IPS DF 6.9 (cell line): ENCODE measurements at regions not wholly inside any gene's neighbourhood (a gene's known extent, or its start where the extent isn't known, plus 50 kb on each side); places are given as distances from the start of the nearest gene placed in this dataset.

Source experiments
- DNase-seq: peaks from one replicate; pipeline ENCODE4 v3.0.0-alpha.2; 2013; ENCODE audit warnings: low read depth, low spot score
- H3K27ac ChIP-seq: one replicate; pipeline ENCODE4 v1.5.1; 2013; ENCODE audit warnings: low read length, control low read depth
- H3K27me3 ChIP-seq: 2 replicates; pipeline ENCODE4 v1.6.1; 2013; ENCODE audit warnings: mild to moderate bottlenecking, low read length; ENCODE audit not compliant: control insufficient read depth, insufficient read depth
- H3K36me3 ChIP-seq: 2 replicates; pipeline ENCODE4 v1.6.1; 2013; ENCODE audit warnings: low read length; ENCODE audit not compliant: control insufficient read depth, insufficient read depth
- H3K4me1 ChIP-seq: 2 replicates; pipeline ENCODE4 v1.6.1; 2013; ENCODE audit warnings: low read length; ENCODE audit not compliant: control insufficient read depth, insufficient read depth
- H3K4me3 ChIP-seq: 2 replicates; pipeline ENCODE4 v1.5.1; 2013; ENCODE audit warnings: mild to moderate bottlenecking, low read length
- H3K9me3 ChIP-seq: 2 replicates; pipeline ENCODE4 v1.6.1; 2013; ENCODE audit warnings: low read length, inconsistent platforms; ENCODE audit not compliant: control insufficient read depth, insufficient read depth
- WGBS: extraction: QIAGEN DNeasy Blood & Tissue Kit; methylation state at CpG from one replicate; pipeline ENCODE4 v1.1.7; 2013; ENCODE audit warnings: mixed read lengths, missing lambda C conversion rate; ENCODE audit not compliant: insufficient read length, insufficient coverage; 5-methylcytosine and 5-hydroxymethylcytosine counted together

- Histone ChIP-seq H3K27me3 (no peaks in the 10 kb centered on the region), H3K4me3 (no peak overlapping the region), H3K9me3 (no peaks in the 10 kb centered on the region), H3K36me3 (no peaks in the 10 kb centered on the region), H3K4me1 (no peaks in the 10 kb centered on the region), H3K27ac (no peak overlapping the region)
- no CpG with 5 or more reads among the region's 5 CpGs for WGBS
- DNase-seq: no peak
These were observed 243.7 kb upstream of the PHYHIPL start for GRCh38 chr10:58932577-58933314.

- Histone ChIP-seq H3K4me3 (no peak overlapping the region), H3K4me1 (no peaks in the 10 kb centered on the region), H3K36me3 (no peaks in the 10 kb centered on the region), H3K27ac (no peak overlapping the region), H3K27me3 (no peaks in the 10 kb centered on the region), H3K9me3 (no peaks in the 10 kb centered on the region)
- WGBS: no CpG with 5 or more reads among the region's 3 CpGs
- DNase-seq: no peak
These were observed 240.1 kb upstream of the PHYHIPL start for GRCh38 chr10:58936364-58936763.

GRCh38 chr10:58937423-58937822 lies 239.0 kb upstream of the PHYHIPL start:
- WGBS: no CpG with 5 or more reads among the region's 9 CpGs
- no peaks in the 10 kb centered on the region for H3K9me3 ChIP-seq
- no peak for DNase-seq
- H3K4me1 ChIP-seq: no peaks in the 10 kb centered on the region
- no peak overlapping the region for H3K27ac ChIP-seq
- H3K36me3 ChIP-seq: no peaks in the 10 kb centered on the region
- no peaks in the 10 kb centered on the region for H3K27me3 ChIP-seq
- no peak overlapping the region for H3K4me3 ChIP-seq

DNA sequence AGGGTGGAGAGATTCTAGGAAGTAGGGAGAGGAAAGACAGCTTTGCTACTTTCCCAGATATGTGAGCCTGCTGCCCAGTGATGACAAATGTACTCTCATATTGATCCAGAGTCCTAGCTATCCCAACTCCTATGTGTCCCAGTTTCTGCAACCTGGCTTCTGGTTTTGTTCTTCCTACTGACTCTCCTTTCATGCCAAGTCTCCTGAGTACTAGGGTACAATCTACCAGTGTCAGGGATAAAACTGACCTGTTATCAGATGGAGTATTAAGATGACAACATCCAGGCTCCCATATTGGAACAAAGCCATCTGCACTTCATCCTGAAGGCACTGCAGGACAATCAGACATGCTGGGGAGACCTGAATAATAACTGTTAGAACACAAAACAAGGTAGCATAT lies 233.7 kb upstream of the PHYHIPL start:
- DNase-seq: no peak
- no peaks in the 10 kb centered on the region for H3K4me1 ChIP-seq
- no peaks in the 10 kb centered on the region for H3K9me3 ChIP-seq
- H3K27ac ChIP-seq: no peak overlapping the region
- no peak overlapping the region for H3K4me3 ChIP-seq
- H3K27me3 ChIP-seq: no peaks in the 10 kb centered on the region
- H3K36me3 ChIP-seq: no peaks in the 10 kb centered on the region

DNA sequence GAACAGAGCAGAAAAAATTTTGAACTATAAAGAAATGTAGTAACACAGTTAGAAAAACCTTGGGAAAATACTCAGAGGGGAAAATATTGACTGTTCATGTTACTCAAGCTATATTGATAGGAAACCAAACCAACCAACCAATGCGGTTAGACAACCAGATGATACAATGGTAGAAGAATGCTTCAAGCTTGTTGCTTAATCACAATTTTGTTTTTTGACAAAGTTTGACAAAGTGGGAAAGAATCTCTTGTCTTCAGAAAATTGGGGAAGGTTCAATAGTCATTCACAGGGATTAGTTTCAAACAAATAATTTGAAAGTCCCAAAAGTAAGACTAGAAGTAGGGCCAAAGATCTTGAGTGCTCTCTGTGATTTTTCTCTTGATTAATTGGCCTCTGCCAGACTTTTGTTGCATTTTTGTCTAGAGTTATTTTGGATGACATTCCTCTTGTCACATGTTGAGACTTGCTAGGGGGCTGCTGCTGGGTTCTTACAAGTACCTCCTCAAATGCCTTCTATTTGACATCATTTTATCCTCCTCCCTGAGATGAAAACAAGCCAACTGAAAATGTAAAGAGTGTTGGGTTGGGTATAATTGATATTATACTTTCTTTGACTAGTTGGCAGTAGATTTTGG lies 233.1 kb upstream of the PHYHIPL start:
- no peak overlapping the region for H3K27ac ChIP-seq
- DNase-seq: no peak
- no peaks in the 10 kb centered on the region for H3K9me3 ChIP-seq
- WGBS: no CpG with 5 or more reads among the region's 1 CpG
- no peaks in the 10 kb centered on the region for H3K36me3 ChIP-seq
- no peak overlapping the region for H3K4me3 ChIP-seq
- H3K27me3 ChIP-seq: no peaks in the 10 kb centered on the region
- H3K4me1 ChIP-seq: no peaks in the 10 kb centered on the region

- Histone ChIP-seq H3K27ac (no peak overlapping the region), H3K9me3 (no peaks in the 10 kb centered on the region), H3K36me3 (no peaks in the 10 kb centered on the region), H3K4me1 (no peaks in the 10 kb centered on the region), H3K27me3 (no peaks in the 10 kb centered on the region), H3K4me3 (no peak overlapping the region)
- DNase-seq: no peak
These were observed 232.5 kb upstream of the PHYHIPL start for GRCh38 chr10:58943960-58944359.

DNA sequence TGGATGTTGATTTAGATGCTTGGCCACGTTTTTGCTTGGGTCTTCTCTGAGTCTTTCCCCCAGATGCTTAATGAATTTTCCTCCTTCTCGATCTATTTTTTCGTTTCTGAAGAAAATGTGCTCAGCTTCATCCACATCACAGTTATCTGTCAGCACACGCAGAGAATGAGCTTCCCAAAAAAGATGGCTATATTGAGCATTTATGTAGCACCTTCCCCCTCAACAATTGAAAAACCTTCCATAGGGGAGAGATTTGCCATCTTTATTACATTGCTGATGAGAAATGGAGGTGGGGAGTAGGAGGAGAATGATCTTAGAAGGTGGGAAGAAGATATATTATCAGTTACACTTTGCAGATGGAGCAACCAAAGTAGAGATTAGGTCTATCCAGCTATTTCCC lies 228.1 kb upstream of the PHYHIPL start:
- no peaks in the 10 kb centered on the region for H3K27me3 ChIP-seq
- no peak overlapping the region for H3K4me3 ChIP-seq
- H3K36me3 ChIP-seq: no peaks in the 10 kb centered on the region
- no peak for DNase-seq
- H3K9me3 ChIP-seq: no peaks in the 10 kb centered on the region
- no peaks in the 10 kb centered on the region for H3K4me1 ChIP-seq
- no CpG with 5 or more reads among the region's 4 CpGs for WGBS
- no peak overlapping the region for H3K27ac ChIP-seq

DNA sequence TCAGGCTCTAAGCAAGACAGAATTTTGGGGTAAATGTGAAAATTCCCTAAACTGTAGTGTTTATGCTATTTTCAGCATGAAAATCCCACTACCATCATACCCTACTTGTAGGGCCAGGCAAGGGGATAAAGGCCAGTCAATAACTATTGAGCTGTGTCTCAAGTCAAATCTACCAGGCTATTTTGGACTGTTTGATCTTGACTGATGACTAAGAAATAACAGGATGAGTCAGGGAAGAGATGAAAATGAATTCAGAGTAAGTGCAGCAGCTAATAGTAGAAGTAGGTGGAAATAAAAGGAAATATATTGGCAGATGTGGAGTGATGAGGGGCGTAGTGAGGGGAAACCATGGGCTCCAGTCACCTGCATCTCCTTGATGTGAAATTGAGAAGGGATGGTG lies 225.8 kb upstream of the PHYHIPL start:
- H3K4me1 ChIP-seq: no peaks in the 10 kb centered on the region
- H3K4me3 ChIP-seq: no peak overlapping the region
- H3K27me3 ChIP-seq: no peaks in the 10 kb centered on the region
- DNase-seq: no peak
- H3K27ac ChIP-seq: no peak overlapping the region
- WGBS: 100% methylated on average over 1 of the region's 1 CpG
- no peaks in the 10 kb centered on the region for H3K9me3 ChIP-seq
- no peaks in the 10 kb centered on the region for H3K36me3 ChIP-seq

DNA sequence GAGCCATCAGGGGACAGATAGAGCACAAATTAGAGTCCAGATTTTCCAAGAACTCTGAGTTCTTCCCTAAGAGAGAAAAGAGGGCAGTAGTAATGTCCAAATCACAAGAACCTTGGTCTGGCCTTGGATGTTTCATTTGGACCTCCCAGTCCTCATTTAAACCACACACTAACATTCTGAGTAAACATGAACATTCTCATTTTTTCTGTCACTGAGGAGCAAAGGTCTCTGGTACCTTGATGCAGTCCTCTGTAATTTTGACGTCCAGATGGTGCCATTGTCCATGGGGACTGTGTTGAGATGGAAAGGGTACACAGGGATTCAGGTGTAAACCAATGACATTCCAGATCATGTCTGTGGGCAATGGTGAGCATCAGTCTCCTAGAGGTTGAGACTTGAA lies 225.4 kb upstream of the PHYHIPL start:
- no peak overlapping the region for H3K27ac ChIP-seq
- WGBS: no CpG with 5 or more reads among the region's 1 CpG
- H3K27me3 ChIP-seq: no peaks in the 10 kb centered on the region
- no peak overlapping the region for H3K4me3 ChIP-seq
- H3K9me3 ChIP-seq: no peaks in the 10 kb centered on the region
- H3K36me3 ChIP-seq: no peaks in the 10 kb centered on the region
- no peaks in the 10 kb centered on the region for H3K4me1 ChIP-seq
- DNase-seq: no peak

GRCh38 chr10:58951746-58952145 lies 224.7 kb upstream of the PHYHIPL start:
- Histone ChIP-seq H3K27me3 (no peaks in the 10 kb centered on the region), H3K27ac (no peak overlapping the region), H3K4me3 (no peak overlapping the region), H3K36me3 (no peaks in the 10 kb centered on the region), H3K4me1 (no peaks in the 10 kb centered on the region), H3K9me3 (no peaks in the 10 kb centered on the region)
- DNase-seq: no peak
- WGBS: no CpG with 5 or more reads among the region's 5 CpGs

DNA sequence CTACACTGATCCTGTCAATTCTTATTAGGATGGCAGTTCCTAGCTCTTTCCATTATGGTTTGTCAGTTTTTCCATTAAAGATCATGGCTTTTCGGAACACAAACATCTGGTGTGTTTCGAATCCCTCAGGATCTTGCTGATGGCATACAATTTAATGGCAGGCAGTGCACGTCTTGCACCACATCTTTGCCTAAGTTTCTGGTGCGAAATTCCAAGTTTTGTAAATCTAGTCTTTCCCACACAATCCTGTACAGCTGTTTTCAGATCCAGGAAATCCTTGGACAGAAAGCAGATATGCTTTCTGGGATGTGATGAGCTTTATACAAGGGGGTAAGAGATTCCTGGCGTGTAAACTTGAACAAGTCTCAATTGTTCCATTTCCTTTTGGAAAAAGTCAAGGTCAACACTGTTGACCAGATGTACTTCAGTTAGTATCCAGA lies 224.3 kb upstream of the PHYHIPL start:
- H3K36me3 ChIP-seq: no peaks in the 10 kb centered on the region
- no peaks in the 10 kb centered on the region for H3K27me3 ChIP-seq
- H3K27ac ChIP-seq: no peak overlapping the region
- no CpG with 5 or more reads among the region's 5 CpGs for WGBS
- H3K4me1 ChIP-seq: no peaks in the 10 kb centered on the region
- no peak for DNase-seq
- no peaks in the 10 kb centered on the region for H3K9me3 ChIP-seq
- no peak overlapping the region for H3K4me3 ChIP-seq
